GM06990 (cell line): ENCODE measurements at regions not wholly inside any gene's neighbourhood (a gene's known extent, or its start where the extent isn't known, plus 50 kb on each side); places are given as distances from the start of the nearest gene placed in this dataset.

Experiments
- DNase-seq: peaks from one replicate; pipeline ENCODE4 v3.0.0-alpha.2; 2011; ENCODE audit not compliant: insufficient read length; ENCODE audit errors: extremely low read depth
- H3K27me3 ChIP-seq: replicated peaks from 2 replicates; pipeline ENCODE4 v1.6.0; 2011; ENCODE audit warnings: low read length; ENCODE audit not compliant: control insufficient read depth, insufficient read depth
- H3K36me3 ChIP-seq: 2 replicates; pipeline ENCODE4 v1.5.1; 2011; ENCODE audit warnings: low read length; ENCODE audit not compliant: control insufficient read depth, insufficient read depth
- H3K4me3 ChIP-seq: replicated peaks from 2 replicates; pipeline ENCODE4 v1.5.1; 2011; ENCODE audit warnings: low read depth, mild to moderate bottlenecking, control low read depth, low read length
- TF ChIP-seq, protein P1 (sequence below): IDR thresholded peaks from 2 replicates; pipeline ENCODE4 v1.5.1; 2011; ENCODE audit warnings: low read length, control low read depth, mild to moderate bottlenecking, inconsistent platforms; ENCODE audit not compliant: insufficient read depth, poor library complexity, severe bottlenecking

GRCh38 chr13:40096357-40096901 is 441.0 kb downstream of the COG6 start:
- TF ChIP-seq, protein P1, sequence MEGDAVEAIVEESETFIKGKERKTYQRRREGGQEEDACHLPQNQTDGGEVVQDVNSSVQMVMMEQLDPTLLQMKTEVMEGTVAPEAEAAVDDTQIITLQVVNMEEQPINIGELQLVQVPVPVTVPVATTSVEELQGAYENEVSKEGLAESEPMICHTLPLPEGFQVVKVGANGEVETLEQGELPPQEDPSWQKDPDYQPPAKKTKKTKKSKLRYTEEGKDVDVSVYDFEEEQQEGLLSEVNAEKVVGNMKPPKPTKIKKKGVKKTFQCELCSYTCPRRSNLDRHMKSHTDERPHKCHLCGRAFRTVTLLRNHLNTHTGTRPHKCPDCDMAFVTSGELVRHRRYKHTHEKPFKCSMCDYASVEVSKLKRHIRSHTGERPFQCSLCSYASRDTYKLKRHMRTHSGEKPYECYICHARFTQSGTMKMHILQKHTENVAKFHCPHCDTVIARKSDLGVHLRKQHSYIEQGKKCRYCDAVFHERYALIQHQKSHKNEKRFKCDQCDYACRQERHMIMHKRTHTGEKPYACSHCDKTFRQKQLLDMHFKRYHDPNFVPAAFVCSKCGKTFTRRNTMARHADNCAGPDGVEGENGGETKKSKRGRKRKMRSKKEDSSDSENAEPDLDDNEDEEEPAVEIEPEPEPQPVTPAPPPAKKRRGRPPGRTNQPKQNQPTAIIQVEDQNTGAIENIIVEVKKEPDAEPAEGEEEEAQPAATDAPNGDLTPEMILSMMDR: no peak
- Histone ChIP-seq H3K4me3 (no peak overlapping the region), H3K36me3 (no peaks in the 10 kb centered on the region), H3K27me3 (peaks cover 2% of the 10 kb centered on the region; the same call in 1 of the 2 replicates)
- DNase-seq: no peak

GRCh38 chr13:40098246-40098645 is 442.8 kb downstream of the COG6 start:
- TF ChIP-seq, protein P1: no peak
- H3K27me3 ChIP-seq: peaks cover 2% of the 10 kb centered on the region; the same call in 1 of the 2 replicates
- H3K4me3 ChIP-seq: no peak overlapping the region
- DNase-seq: no peak
- H3K36me3 ChIP-seq: no peaks in the 10 kb centered on the region

GRCh38 chr13:40101708-40102359 is 446.4 kb downstream of the COG6 start:
- TF ChIP-seq, protein P1: no peak
- peak; percentile 36 for DNase-seq
- no peaks in the 10 kb centered on the region for H3K36me3 ChIP-seq
- peaks cover 1% of the 10 kb centered on the region; the same call in 1 of the 2 replicates for H3K27me3 ChIP-seq
- H3K4me3 ChIP-seq: no peak overlapping the region

DNA sequence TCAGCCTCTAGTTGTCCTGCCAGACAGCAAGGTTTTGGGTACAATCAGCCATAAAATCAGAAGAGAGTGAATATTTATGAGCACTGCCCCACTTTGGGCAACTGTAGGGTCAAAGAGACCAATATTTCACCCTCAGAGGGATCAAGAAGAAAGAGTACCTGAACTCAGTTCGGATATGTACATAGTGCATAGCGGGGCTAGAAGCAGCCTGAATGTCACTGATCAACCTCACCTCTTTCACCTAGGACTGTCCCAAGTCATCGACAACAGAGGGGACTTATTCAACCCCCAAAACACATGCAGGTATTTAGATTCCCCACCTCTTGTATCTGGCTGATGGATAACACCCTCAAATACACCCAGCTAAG is 446.9 kb downstream of the COG6 start:
- Histone ChIP-seq H3K4me3 (no peak overlapping the region), H3K36me3 (no peaks in the 10 kb centered on the region), H3K27me3 (peaks cover 1% of the 10 kb centered on the region; the same call in 1 of the 2 replicates)
- TF ChIP-seq, protein P1: no peak
- DNase-seq: no peak

GRCh38 chr13:40102854-40103253 is 447.4 kb downstream of the COG6 start:
- H3K36me3 ChIP-seq: no peaks in the 10 kb centered on the region
- no peak overlapping the region for H3K4me3 ChIP-seq
- DNase-seq: no peak
- H3K27me3 ChIP-seq: peaks cover 1% of the 10 kb centered on the region; the same call in 1 of the 2 replicates
- TF ChIP-seq, protein P1: no peak
